ENCODE measurements at regions not wholly inside any gene's neighbourhood (a gene's known extent, or its start where the extent isn't known, plus 50 kb on each side); places are given as distances from the start of the nearest gene placed in this dataset.

DNA sequence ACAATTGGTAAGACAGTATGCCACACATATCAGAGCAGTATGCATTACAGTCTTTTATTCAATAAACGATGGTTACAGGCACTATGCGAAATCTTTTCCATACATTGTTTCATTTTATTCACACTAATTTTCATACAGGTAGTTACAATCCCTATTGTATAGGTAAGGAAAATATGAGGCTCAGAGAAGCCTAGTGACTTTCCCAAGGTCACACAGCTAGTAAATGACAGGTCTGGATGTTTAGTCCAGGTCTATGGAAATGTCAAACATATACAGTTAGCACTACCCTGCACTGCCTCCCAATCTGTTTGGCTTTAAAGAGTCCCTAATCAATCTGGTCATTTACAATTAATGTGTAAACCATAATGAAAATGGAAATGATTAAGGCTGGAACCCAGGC lies 372.2 kb downstream of the MTX2 start:
- TF ChIP-seq POLR2A (IDR thresholded peaks at IDR 0.05) (no peak), EP300 (IDR thresholded peaks at IDR 0.05) (no peak)
- TF ChIP-seq, protein P1, sequence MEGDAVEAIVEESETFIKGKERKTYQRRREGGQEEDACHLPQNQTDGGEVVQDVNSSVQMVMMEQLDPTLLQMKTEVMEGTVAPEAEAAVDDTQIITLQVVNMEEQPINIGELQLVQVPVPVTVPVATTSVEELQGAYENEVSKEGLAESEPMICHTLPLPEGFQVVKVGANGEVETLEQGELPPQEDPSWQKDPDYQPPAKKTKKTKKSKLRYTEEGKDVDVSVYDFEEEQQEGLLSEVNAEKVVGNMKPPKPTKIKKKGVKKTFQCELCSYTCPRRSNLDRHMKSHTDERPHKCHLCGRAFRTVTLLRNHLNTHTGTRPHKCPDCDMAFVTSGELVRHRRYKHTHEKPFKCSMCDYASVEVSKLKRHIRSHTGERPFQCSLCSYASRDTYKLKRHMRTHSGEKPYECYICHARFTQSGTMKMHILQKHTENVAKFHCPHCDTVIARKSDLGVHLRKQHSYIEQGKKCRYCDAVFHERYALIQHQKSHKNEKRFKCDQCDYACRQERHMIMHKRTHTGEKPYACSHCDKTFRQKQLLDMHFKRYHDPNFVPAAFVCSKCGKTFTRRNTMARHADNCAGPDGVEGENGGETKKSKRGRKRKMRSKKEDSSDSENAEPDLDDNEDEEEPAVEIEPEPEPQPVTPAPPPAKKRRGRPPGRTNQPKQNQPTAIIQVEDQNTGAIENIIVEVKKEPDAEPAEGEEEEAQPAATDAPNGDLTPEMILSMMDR (IDR thresholded peaks at IDR 0.05): no peak
